ENCODE measurements at regions not wholly inside any gene's neighbourhood (a gene's known extent, or its start where the extent isn't known, plus 50 kb on each side); places are given as distances from the start of the nearest gene placed in this dataset.

- H3K4me3 ChIP-seq (ENCODE audit: control insufficient read depth, low read depth, low read length): no peak overlapping the region
- TF ChIP-seq CTCF (IDR thresholded peaks at IDR 0.05; ENCODE audit: control insufficient read depth, insufficient read depth, low read depth, low read length, missing control alignments): no peak
- DNase-seq (ENCODE audit: low read depth): no peak
These were observed 1379.1 kb upstream of the CDH2 start for GRCh38 chr18:29556070-29556469.

GRCh38 chr18:29549759-29550158, 1372.8 kb upstream of the CDH2 start:
- H3K4me3 ChIP-seq (ENCODE audit: control insufficient read depth, low read depth, low read length): no peak overlapping the region
- no peak for TF ChIP-seq CTCF (IDR thresholded peaks at IDR 0.05; ENCODE audit: control insufficient read depth, insufficient read depth, low read depth, low read length, missing control alignments)
- DNase-seq (ENCODE audit: low read depth): no peak

GRCh38 chr18:29547626-29548025, 1370.7 kb upstream of the CDH2 start:
- DNase-seq (ENCODE audit: low read depth): no peak
- TF ChIP-seq CTCF (IDR thresholded peaks at IDR 0.05; ENCODE audit: control insufficient read depth, insufficient read depth, low read depth, low read length, missing control alignments): no peak
- no peak overlapping the region for H3K4me3 ChIP-seq (ENCODE audit: control insufficient read depth, low read depth, low read length)

- DNase-seq (ENCODE audit: low read depth): no peak
- H3K4me3 ChIP-seq (ENCODE audit: control insufficient read depth, low read depth, low read length): no peak overlapping the region
- no peak for TF ChIP-seq CTCF (IDR thresholded peaks at IDR 0.05; ENCODE audit: control insufficient read depth, insufficient read depth, low read depth, low read length, missing control alignments)
These were observed 1363.6 kb upstream of the CDH2 start for GRCh38 chr18:29540548-29540947.

- no peak for DNase-seq (ENCODE audit: low read depth)
- H3K4me3 ChIP-seq (ENCODE audit: control insufficient read depth, low read depth, low read length): no peak overlapping the region
- no peak for TF ChIP-seq CTCF (IDR thresholded peaks at IDR 0.05; ENCODE audit: control insufficient read depth, insufficient read depth, low read depth, low read length, missing control alignments)
These were observed 1354.8 kb upstream of the CDH2 start for GRCh38 chr18:29531746-29532145.

- no peak overlapping the region for H3K4me3 ChIP-seq (ENCODE audit: control insufficient read depth, low read depth, low read length)
- no peak for TF ChIP-seq CTCF (IDR thresholded peaks at IDR 0.05; ENCODE audit: control insufficient read depth, insufficient read depth, low read depth, low read length, missing control alignments)
- no peak for DNase-seq (ENCODE audit: low read depth)
These were observed 1346.4 kb upstream of the CDH2 start for GRCh38 chr18:29523371-29523770.

GRCh38 chr18:29512761-29513160, 1335.8 kb upstream of the CDH2 start:
- TF ChIP-seq CTCF (IDR thresholded peaks at IDR 0.05; ENCODE audit: control insufficient read depth, insufficient read depth, low read depth, low read length, missing control alignments): no peak
- no peak overlapping the region for H3K4me3 ChIP-seq (ENCODE audit: control insufficient read depth, low read depth, low read length)
- DNase-seq (ENCODE audit: low read depth): no peak
